Activated naive CD4-positive, alpha-beta T cell treated with anti-CD3 and anti-CD28 coated beads, Interleukin-2, amount 50 U/mL, for 24 hours (primary cell): ENCODE measurements at regions not wholly inside any gene's neighbourhood (a gene's known extent, or its start where the extent isn't known, plus 50 kb on each side); places are given as distances from the start of the nearest gene placed in this dataset.
"Not testable (repeated sequence)": the region's sequence is repeated elsewhere in the genome, so short reads cannot be mapped to it uniquely, and the experiment has no call there.

Experiments used
- H3K27ac Mint-ChIP-seq: one replicate; pipeline ENCODE4 v1.8.0; 2021; ENCODE audit warnings: mild to moderate bottlenecking, mixed read lengths
- H3K27me3 Mint-ChIP-seq: one replicate; pipeline ENCODE4 v1.8.0; 2021; ENCODE audit warnings: mixed read lengths
- H3K36me3 Mint-ChIP-seq: one replicate; pipeline ENCODE4 v1.8.0; 2021; ENCODE audit warnings: mixed read lengths
- H3K4me1 Mint-ChIP-seq: one replicate; pipeline ENCODE4 v1.8.0; 2021; ENCODE audit warnings: mixed read lengths
- H3K4me3 Mint-ChIP-seq: one replicate; pipeline ENCODE4 v1.8.0; 2021; ENCODE audit warnings: mild to moderate bottlenecking, mixed read lengths
- H3K9me3 Mint-ChIP-seq: one replicate; pipeline ENCODE4 v1.8.0; 2021; ENCODE audit warnings: mixed read lengths

GRCh38 chr1:55877437-55878232, 662.5 kb upstream of the USP24 start:
- Mint-ChIP-seq H3K4me1 (no peaks in the 10 kb centered on the region), H3K36me3 (no peaks in the 10 kb centered on the region), H3K9me3 (no peaks in the 10 kb centered on the region), H3K4me3 (no peak overlapping the region), H3K27me3 (no peaks in the 10 kb centered on the region), H3K27ac (no peak overlapping the region)

- H3K36me3 Mint-ChIP-seq: no peaks in the 10 kb centered on the region
- H3K4me1 Mint-ChIP-seq: no peaks in the 10 kb centered on the region
- no peak overlapping the region for H3K4me3 Mint-ChIP-seq
- H3K27ac Mint-ChIP-seq: no peak overlapping the region
- no peaks in the 10 kb centered on the region for H3K9me3 Mint-ChIP-seq
- H3K27me3 Mint-ChIP-seq: no peaks in the 10 kb centered on the region
Measured at GRCh38 chr1:55876276-55877060, 661.3 kb upstream of the USP24 start.

GRCh38 chr1:55870106-55870505, 654.9 kb upstream of the USP24 start:
- Mint-ChIP-seq H3K4me3 (no peak overlapping the region), H3K27me3 (no peaks in the 10 kb centered on the region), H3K9me3 (no peaks in the 10 kb centered on the region), H3K27ac (no peak overlapping the region), H3K4me1 (no peaks in the 10 kb centered on the region), H3K36me3 (no peaks in the 10 kb centered on the region)

- Mint-ChIP-seq H3K27ac (no peak overlapping the region), H3K4me1 (no peaks in the 10 kb centered on the region), H3K36me3 (no peaks in the 10 kb centered on the region), H3K4me3 (no peak overlapping the region), H3K27me3 (no peaks in the 10 kb centered on the region), H3K9me3 (no peaks in the 10 kb centered on the region)
Measured at GRCh38 chr1:55869065-55869464, 653.9 kb upstream of the USP24 start.

GRCh38 chr1:55868026-55868425, 652.9 kb upstream of the USP24 start:
- Mint-ChIP-seq H3K4me3 (no peak overlapping the region), H3K9me3 (no peaks in the 10 kb centered on the region), H3K27me3 (no peaks in the 10 kb centered on the region), H3K36me3 (no peaks in the 10 kb centered on the region), H3K27ac (no peak overlapping the region), H3K4me1 (no peaks in the 10 kb centered on the region)

GRCh38 chr1:55867304-55867843, 652.2 kb upstream of the USP24 start:
- Mint-ChIP-seq H3K27me3 (no peaks in the 10 kb centered on the region), H3K4me3 (no peak overlapping the region), H3K36me3 (no peaks in the 10 kb centered on the region), H3K9me3 (no peaks in the 10 kb centered on the region), H3K4me1 (no peaks in the 10 kb centered on the region), H3K27ac (no peak overlapping the region)

GRCh38 chr1:55865778-55866177, 650.6 kb upstream of the USP24 start:
- H3K36me3 Mint-ChIP-seq, H3K4me3 Mint-ChIP-seq, H3K9me3 Mint-ChIP-seq, H3K4me1 Mint-ChIP-seq, H3K27ac Mint-ChIP-seq, H3K27me3 Mint-ChIP-seq: not testable (repeated sequence)

- no peak overlapping the region for H3K27ac Mint-ChIP-seq
- H3K36me3 Mint-ChIP-seq: no peaks in the 10 kb centered on the region
- no peak overlapping the region for H3K4me3 Mint-ChIP-seq
- H3K9me3 Mint-ChIP-seq: no peaks in the 10 kb centered on the region
- peaks cover 2% of the 10 kb centered on the region for H3K27me3 Mint-ChIP-seq
- H3K4me1 Mint-ChIP-seq: no peaks in the 10 kb centered on the region
Measured at GRCh38 chr1:55864251-55864650, 649.1 kb upstream of the USP24 start.

- Mint-ChIP-seq H3K4me3 (no peak overlapping the region), H3K36me3 (no peaks in the 10 kb centered on the region), H3K27ac (no peak overlapping the region), H3K27me3 (peaks cover 4% of the 10 kb centered on the region), H3K9me3 (no peaks in the 10 kb centered on the region), H3K4me1 (no peaks in the 10 kb centered on the region)
Measured at GRCh38 chr1:55861676-55862340, 646.6 kb upstream of the USP24 start.

- no peak overlapping the region for H3K27ac Mint-ChIP-seq
- no peaks in the 10 kb centered on the region for H3K36me3 Mint-ChIP-seq
- H3K4me1 Mint-ChIP-seq: no peaks in the 10 kb centered on the region
- peaks cover 4% of the 10 kb centered on the region for H3K27me3 Mint-ChIP-seq
- H3K4me3 Mint-ChIP-seq: no peak overlapping the region
- H3K9me3 Mint-ChIP-seq: no peaks in the 10 kb centered on the region
Measured at GRCh38 chr1:55860798-55861519, 645.8 kb upstream of the USP24 start.

GRCh38 chr1:55860326-55860725, 645.2 kb upstream of the USP24 start:
- Mint-ChIP-seq H3K4me1 (no peaks in the 10 kb centered on the region), H3K27ac (no peak overlapping the region), H3K9me3 (no peaks in the 10 kb centered on the region), H3K36me3 (no peaks in the 10 kb centered on the region), H3K4me3 (no peak overlapping the region), H3K27me3 (peaks cover 4% of the 10 kb centered on the region)

GRCh38 chr1:55854911-55855310, 639.7 kb upstream of the USP24 start:
- Mint-ChIP-seq H3K4me1 (no peaks in the 10 kb centered on the region), H3K27me3 (peaks cover 4% of the 10 kb centered on the region), H3K27ac (no peak overlapping the region), H3K4me3 (no peak overlapping the region), H3K36me3 (no peaks in the 10 kb centered on the region), H3K9me3 (no peaks in the 10 kb centered on the region)

GRCh38 chr1:55848906-55849305, 633.7 kb upstream of the USP24 start:
- Mint-ChIP-seq H3K4me1 (no peaks in the 10 kb centered on the region), H3K4me3 (no peak overlapping the region), H3K36me3 (no peaks in the 10 kb centered on the region), H3K27me3 (no peaks in the 10 kb centered on the region), H3K27ac (no peak overlapping the region), H3K9me3 (no peaks in the 10 kb centered on the region)

- Mint-ChIP-seq H3K9me3 (peaks cover 3% of the 10 kb centered on the region), H3K27ac (no peak overlapping the region), H3K4me1 (no peaks in the 10 kb centered on the region), H3K36me3 (no peaks in the 10 kb centered on the region), H3K27me3 (peaks cover 2% of the 10 kb centered on the region), H3K4me3 (no peak overlapping the region)
Measured at GRCh38 chr1:55846051-55846450, 630.9 kb upstream of the USP24 start.

- Mint-ChIP-seq H3K4me3 (no peak overlapping the region), H3K4me1 (no peaks in the 10 kb centered on the region), H3K27ac (no peak overlapping the region), H3K36me3 (no peaks in the 10 kb centered on the region), H3K27me3 (peaks cover 2% of the 10 kb centered on the region), H3K9me3 (peaks cover 8% of the 10 kb centered on the region)
Measured at GRCh38 chr1:55844322-55844721, 629.2 kb upstream of the USP24 start.
